PC-9 (cell line): ENCODE measurements at regions not wholly inside any gene's neighbourhood (a gene's known extent, or its start where the extent isn't known, plus 50 kb on each side); places are given as distances from the start of the nearest gene placed in this dataset.

Experiments
- BruUV-seq: library from RNA; stranded (reverse); fragments of 400-500 nt; replicated peaks from 2 replicates; lab custom pipeline; 2021; lab: Mats Ljungman, UMichigan
- CTCF ChIA-PET: fragments of 300-600 bp; sonication (Branson Sonifier 250); formaldehyde crosslinking; loops from one replicate; lab custom pipeline; 2022; ENCODE audit warnings: antibody characterized with exemption; lab: Charles Lee
- POLR2A ChIA-PET: fragments of 300-600 bp; sonication (Branson Sonifier 250); formaldehyde crosslinking; loops from one replicate; lab custom pipeline; 2022; ENCODE audit warnings: antibody characterized with exemption; ENCODE audit not compliant: unreplicated experiment; lab: Charles Lee
- DNase-seq, 2 experiments: peaks; one replicate each; pipeline versions ENCODE4 v3.0.0 to v3.0.0-alpha.2; 2015 to 2022; ENCODE audit warnings: mixed read lengths in 1 of 2
- H2AFZ ChIP-seq: fragments of 200-600 bp; sonication (generic); 2 replicates; pipeline ENCODE4 v1.8.1; 2017; ENCODE audit warnings: antibody characterized with exemption
- H3F3A ChIP-seq: fragments of 200-600 bp; sonication (generic); 2 replicates; pipeline ENCODE4 v1.8.1; 2017; ENCODE audit warnings: antibody characterized with exemption, mild to moderate bottlenecking, low read depth; ENCODE audit not compliant: insufficient read depth
- H3K27ac ChIP-seq: fragments of 200-600 bp; sonication (generic); 2 replicates; pipeline ENCODE4 v1.6.1; 2016; ENCODE audit warnings: mixed run types
- H3K27me3 ChIP-seq: fragments of 200-600 bp; sonication (generic); 2 replicates; pipeline ENCODE4 v1.6.1; 2016; ENCODE audit warnings: low read depth, mixed run types; ENCODE audit not compliant: insufficient read depth
- H3K36me3 ChIP-seq: fragments of 200-600 bp; sonication (generic); 2 replicates; pipeline ENCODE4 v1.6.1; 2016; ENCODE audit warnings: low read depth, mixed run types
- H3K4me1 ChIP-seq: fragments of 200-600 bp; sonication (generic); replicated peaks from 2 replicates; pipeline ENCODE4 v1.6.1; 2016; ENCODE audit warnings: mixed run types; ENCODE audit not compliant: insufficient read depth
- H3K4me2 ChIP-seq: fragments of 200-600 bp; sonication (generic); 2 replicates; pipeline ENCODE4 v1.6.1; 2017; ENCODE audit warnings: mixed run types
- H3K4me3 ChIP-seq: fragments of 200-600 bp; sonication (generic); 2 replicates; pipeline ENCODE4 v1.6.1; 2016; ENCODE audit warnings: mixed run types
- H3K79me2 ChIP-seq: fragments of 200-600 bp; sonication (generic); 2 replicates; pipeline ENCODE4 v1.6.1; 2017; ENCODE audit warnings: low read depth, mixed run types
- H3K9me2 ChIP-seq: fragments of 200-600 bp; sonication (generic); 2 replicates; pipeline ENCODE4 v1.8.1; 2017; ENCODE audit warnings: mild to moderate bottlenecking; ENCODE audit not compliant: insufficient read depth
- H3K9me3 ChIP-seq: fragments of 200-600 bp; sonication (generic); 2 replicates; pipeline ENCODE4 v1.8.1; 2016; ENCODE audit warnings: low read depth; ENCODE audit not compliant: insufficient read depth
- H4K20me1 ChIP-seq: fragments of 200-600 bp; sonication (generic); 2 replicates; pipeline ENCODE4 v1.8.1; 2017; ENCODE audit not compliant: insufficient read depth
- CTCF ChIP-seq: fragments of 200-600 bp; sonication (generic); conservative IDR thresholded peaks from 2 replicates; pipeline ENCODE4 v1.6.1; 2017; ENCODE audit warnings: mixed run types, antibody characterized with exemption, mild to moderate bottlenecking, moderate library complexity
- EZH2 ChIP-seq: fragments of 200-600 bp; sonication (generic); IDR thresholded peaks from 2 replicates; pipeline ENCODE4 v1.8.0; 2017; ENCODE audit warnings: antibody characterized with exemption, low read depth
- intact Hi-C: fragments of 100-400 bp; cut with micrococcal nuclease; formaldehyde crosslinking; loops from one replicate; pipeline ENCODE4 v1.10.0; 2022; ENCODE audit not compliant: unreplicated experiment

- Histone ChIP-seq H4K20me1 (no peaks in the 10 kb centered on the region), H3F3A (peaks cover 10% of the 10 kb centered on the region; the same call in 1 of the 2 replicates), H3K27ac (no peak overlapping the region), H3K9me2 (no peaks in the 10 kb centered on the region), H3K4me1 (peaks cover 15% of the 10 kb centered on the region), H3K36me3 (no peaks in the 10 kb centered on the region), H2AFZ (no peak overlapping the region), H3K27me3 (no peaks in the 10 kb centered on the region), H3K4me2 (no peak overlapping the region), H3K79me2 (no peaks in the 10 kb centered on the region), H3K4me3 (no peak overlapping the region), H3K9me3 (no peaks in the 10 kb centered on the region)
- no TSS peak for BruUV-seq
- peak in 1 of 2 experiments; percentile 46 for DNase-seq
- ChIA-PET POLR2A (no interaction called here), CTCF (no interaction called here)
- no peak for TF ChIP-seq EZH2
- TF ChIP-seq CTCF = no peak
- intact Hi-C loops = loop anchor here (10.0 kb wide), 1 partner anchor 140 kb away; no protein-coding TSS in a partner anchor
Measured at GRCh38 chr5:68544648-68545552, 329.3 kb downstream of the PIK3R1 start.

- TF ChIP-seq CTCF (no peak), EZH2 (no peak)
- Histone ChIP-seq H3K9me2 (no peaks in the 10 kb centered on the region), H2AFZ (no peak overlapping the region), H3K4me2 (no peak overlapping the region), H4K20me1 (no peaks in the 10 kb centered on the region), H3F3A (peaks cover 15% of the 10 kb centered on the region; the same call in 1 of the 2 replicates), H3K4me3 (no peak overlapping the region), H3K36me3 (no peaks in the 10 kb centered on the region), H3K27me3 (no peaks in the 10 kb centered on the region), H3K4me1 (peaks cover 23% of the 10 kb centered on the region), H3K9me3 (no peaks in the 10 kb centered on the region), H3K27ac (no peak overlapping the region), H3K79me2 (no peaks in the 10 kb centered on the region)
- no peak for DNase-seq
- ChIA-PET CTCF (no interaction called here), POLR2A (no interaction called here)
- no TSS peak for BruUV-seq
- intact Hi-C loops = loop anchor here (10.0 kb wide), 1 partner anchor 139 kb away; no protein-coding TSS in a partner anchor
Measured at GRCh38 chr5:68545636-68546295, 330.2 kb downstream of the PIK3R1 start.

- no TSS peak for BruUV-seq
Measured at GRCh38 chr5:68547056-68547455, 331.5 kb downstream of the PIK3R1 start.

More at GRCh38 chr5:68547056-68547455, 331.5 kb downstream of the PIK3R1 start:
- no peaks in the 10 kb centered on the region for H3K79me2 ChIP-seq
- no peak for DNase-seq
- peaks cover 29% of the 10 kb centered on the region for H3K4me1 ChIP-seq
- ChIA-PET POLR2A (no interaction called here), CTCF (no interaction called here)
- no peak overlapping the region for H3K27ac ChIP-seq
- H3K4me3 ChIP-seq = no peak overlapping the region
- no peak overlapping the region for H2AFZ ChIP-seq
- intact Hi-C loops = loop anchor here (10.0 kb wide), 1 partner anchor 138 kb away; no protein-coding TSS in a partner anchor
- H3F3A ChIP-seq = peaks cover 15% of the 10 kb centered on the region; the same call in 1 of the 2 replicates
- TF ChIP-seq CTCF (no peak), EZH2 (no peak)
- no peaks in the 10 kb centered on the region for H4K20me1 ChIP-seq
- no peaks in the 10 kb centered on the region for H3K27me3 ChIP-seq
- H3K9me2 ChIP-seq = no peaks in the 10 kb centered on the region
- no peaks in the 10 kb centered on the region for H3K9me3 ChIP-seq
- H3K4me2 ChIP-seq = no peak overlapping the region
- no peaks in the 10 kb centered on the region for H3K36me3 ChIP-seq
